CD14-positive monocyte (primary cell): ENCODE measurements at regions not wholly inside any gene's neighbourhood (a gene's known extent, or its start where the extent isn't known, plus 50 kb on each side); places are given as distances from the start of the nearest gene placed in this dataset.

Source experiments
- DNase-seq, 3 donors: peaks; one replicate each; pipeline ENCODE4 v3.0.0-alpha.2; 2011 to 2022
- H2AFZ ChIP-seq: 2 replicates; pipeline ENCODE4 v1.6.0; 2012; ENCODE audit warnings: mild to moderate bottlenecking, low read depth, low read length, inconsistent platforms; ENCODE audit not compliant: insufficient read depth, poor library complexity, severe bottlenecking
- H3K27ac ChIP-seq, 2 donors: 1 replicate in 1 of 2; 2 replicates in 1 of 2; pipeline ENCODE4 v1.5.1; 2012 to 2013; ENCODE audit warnings: low read length in 2 of 2, control low read depth in 1 of 2, inconsistent platforms in 1 of 2, low read depth in 1 of 2, mild to moderate bottlenecking in 1 of 2
- H3K27me3 ChIP-seq, 2 donors: one replicate each; pipeline versions ENCODE4 v1.6.0 to v1.6.1; 2011 to 2013; ENCODE audit warnings: low read length in 2 of 2; ENCODE audit not compliant: control insufficient read depth in 2 of 2, insufficient read depth in 2 of 2
- H3K36me3 ChIP-seq, 2 donors: replicated peaks in 1 of 2; 1 replicate in 1 of 2; 2 replicates in 1 of 2; pipeline versions ENCODE4 v1.5.1 to v1.6.1; 2012 to 2013; ENCODE audit warnings: low read length in 2 of 2, control low read depth in 1 of 2, inconsistent platforms in 1 of 2, mild to moderate bottlenecking in 1 of 2; ENCODE audit not compliant: insufficient read depth in 2 of 2, control insufficient read depth in 1 of 2
- H3K4me1 ChIP-seq, 2 donors: 1 replicate in 1 of 2; 2 replicates in 1 of 2; pipeline versions ENCODE4 v1.5.1 to v1.6.1; 2012 to 2013; ENCODE audit warnings: low read length in 2 of 2, control low read depth in 1 of 2, inconsistent platforms in 1 of 2, mild to moderate bottlenecking in 1 of 2, moderate library complexity in 1 of 2; ENCODE audit not compliant: insufficient read depth in 2 of 2, control insufficient read depth in 1 of 2
- H3K4me2 ChIP-seq: replicated peaks from 2 replicates; pipeline ENCODE3; 2012; ENCODE audit warnings: low read length, moderate library complexity, mild to moderate bottlenecking; ENCODE audit not compliant: poor library complexity, severe bottlenecking; ENCODE audit errors: extremely low read depth
- H3K4me3 ChIP-seq, 3 experiments: fragments of 200-600 bp in 1 of 3; sonication (generic) in 1 of 3; replicated peaks in 1 of 3; 1 replicate in 2 of 3; 2 replicates in 1 of 3; pipeline ENCODE4 v1.5.1; 2011 to 2013; ENCODE audit warnings: low read length in 3 of 3, mild to moderate bottlenecking in 3 of 3, control low read depth in 2 of 3, low read depth in 2 of 3, inconsistent platforms in 1 of 3, moderate library complexity in 1 of 3
- H3K79me2 ChIP-seq: 2 replicates; pipeline ENCODE4 v1.6.0; 2012; ENCODE audit warnings: mild to moderate bottlenecking, control low read depth, inconsistent platforms, low read length, moderate library complexity; ENCODE audit not compliant: insufficient read depth
- H3K9ac ChIP-seq: 2 replicates; pipeline ENCODE4 v1.6.0; 2017; ENCODE audit warnings: low read length, mild to moderate bottlenecking; ENCODE audit not compliant: insufficient read depth, poor library complexity, severe bottlenecking
- H3K9me3 ChIP-seq, 2 donors: replicated peaks in 1 of 2; 1 replicate in 1 of 2; 2 replicates in 1 of 2; pipeline versions ENCODE4 v1.5.1 to v1.6.1; 2012 to 2013; ENCODE audit warnings: low read length in 2 of 2, control low read depth in 1 of 2; ENCODE audit not compliant: control insufficient read depth in 1 of 2, insufficient read depth in 1 of 2
- H4K20me1 ChIP-seq: 2 replicates; pipeline ENCODE4 v1.6.0; 2012; ENCODE audit warnings: mild to moderate bottlenecking, low read length, control low read depth, moderate library complexity; ENCODE audit not compliant: insufficient read depth
- H3K27ac Mint-ChIP-seq, 7 donors: one replicate each; pipeline ENCODE4 v1.8.0; 2020; ENCODE audit warnings: mild to moderate bottlenecking in 7 of 7, mixed read lengths in 7 of 7, moderate library complexity in 6 of 7, inconsistent platforms in 2 of 7
- H3K27me3 Mint-ChIP-seq, 3 donors: one replicate each; pipeline ENCODE4 v1.8.0; 2021 to 2022; ENCODE audit warnings: low read depth in 3 of 3, mild to moderate bottlenecking in 3 of 3, mixed read lengths in 3 of 3, moderate library complexity in 3 of 3, inconsistent platforms in 1 of 3
- H3K36me3 Mint-ChIP-seq, 2 donors: one replicate each; pipeline ENCODE4 v1.8.0; 2020; ENCODE audit warnings: mixed read lengths in 2 of 2, inconsistent platforms in 1 of 2, mild to moderate bottlenecking in 1 of 2
- H3K4me1 Mint-ChIP-seq: one replicate; pipeline ENCODE4 v1.8.0; 2020; ENCODE audit warnings: mild to moderate bottlenecking, mixed read lengths
- H3K4me3 Mint-ChIP-seq, 2 donors: one replicate each; pipeline ENCODE4 v1.8.0; 2020; ENCODE audit warnings: mild to moderate bottlenecking in 2 of 2, mixed read lengths in 2 of 2, moderate library complexity in 1 of 2
- H3K9me3 Mint-ChIP-seq, 7 donors: one replicate each; pipeline ENCODE4 v1.8.0; 2020 to 2022; ENCODE audit warnings: mixed read lengths in 7 of 7, mild to moderate bottlenecking in 6 of 7, moderate library complexity in 6 of 7, inconsistent platforms in 2 of 7
- WGBS: methylation state at CpG from one replicate; pipeline ENCODE4 v1.1.5; 2013; ENCODE audit warnings: missing lambda C conversion rate; ENCODE audit not compliant: insufficient coverage; 5-methylcytosine and 5-hydroxymethylcytosine counted together
- intact Hi-C, 2 donors: fragments of 100-400 bp; cut with micrococcal nuclease; formaldehyde crosslinking; loops; one replicate each; pipeline versions ENCODE4 v1.15.0 to v1.15.1; 2023
- TF ChIP-seq, protein P1 (sequence below): fragments of 200-600 bp; IDR thresholded peaks from one replicate; pipeline ENCODE4 v1.8.0; 2022; ENCODE audit warnings: antibody characterized with exemption, mild to moderate bottlenecking

DNA sequence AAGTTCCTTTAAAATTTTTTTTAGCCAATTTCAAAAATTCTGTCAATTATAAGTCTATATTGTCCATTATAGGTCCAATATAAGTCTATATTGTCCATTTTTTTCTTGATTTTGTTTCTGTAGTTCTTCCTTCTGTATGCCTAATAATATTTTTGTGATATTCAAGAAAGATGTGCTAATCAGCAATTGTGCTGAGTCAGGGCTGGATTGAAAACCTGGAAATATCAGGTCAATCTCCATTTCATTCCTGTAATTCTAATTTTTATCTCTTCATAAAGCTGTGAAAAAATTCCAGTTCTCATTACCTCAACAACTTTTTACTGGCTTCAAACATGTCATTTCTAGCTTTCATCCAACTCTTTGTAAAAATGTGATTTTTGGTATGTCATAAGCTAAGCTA is 353.7 kb downstream of the SLITRK6 start:
- no peak for DNase-seq
- H3K36me3 Mint-ChIP-seq: no peaks in the 10 kb centered on the region
- H3K27me3 ChIP-seq: no peaks in the 10 kb centered on the region
- H3K36me3 ChIP-seq: no peaks in the 10 kb centered on the region
- H3K27me3 Mint-ChIP-seq: no peaks in the 10 kb centered on the region
- no peak overlapping the region for H3K9ac ChIP-seq
- no peak overlapping the region for H3K27ac Mint-ChIP-seq
- H3K4me1 ChIP-seq: no peaks in the 10 kb centered on the region
- no peaks in the 10 kb centered on the region for H4K20me1 ChIP-seq
- no peak overlapping the region for H3K4me2 ChIP-seq
- intact Hi-C loops: no loop called here
- peaks cover 0 to 5% (median 0%) of the 10 kb centered on the region in 7 donors for H3K9me3 Mint-ChIP-seq
- TF ChIP-seq, protein P1, sequence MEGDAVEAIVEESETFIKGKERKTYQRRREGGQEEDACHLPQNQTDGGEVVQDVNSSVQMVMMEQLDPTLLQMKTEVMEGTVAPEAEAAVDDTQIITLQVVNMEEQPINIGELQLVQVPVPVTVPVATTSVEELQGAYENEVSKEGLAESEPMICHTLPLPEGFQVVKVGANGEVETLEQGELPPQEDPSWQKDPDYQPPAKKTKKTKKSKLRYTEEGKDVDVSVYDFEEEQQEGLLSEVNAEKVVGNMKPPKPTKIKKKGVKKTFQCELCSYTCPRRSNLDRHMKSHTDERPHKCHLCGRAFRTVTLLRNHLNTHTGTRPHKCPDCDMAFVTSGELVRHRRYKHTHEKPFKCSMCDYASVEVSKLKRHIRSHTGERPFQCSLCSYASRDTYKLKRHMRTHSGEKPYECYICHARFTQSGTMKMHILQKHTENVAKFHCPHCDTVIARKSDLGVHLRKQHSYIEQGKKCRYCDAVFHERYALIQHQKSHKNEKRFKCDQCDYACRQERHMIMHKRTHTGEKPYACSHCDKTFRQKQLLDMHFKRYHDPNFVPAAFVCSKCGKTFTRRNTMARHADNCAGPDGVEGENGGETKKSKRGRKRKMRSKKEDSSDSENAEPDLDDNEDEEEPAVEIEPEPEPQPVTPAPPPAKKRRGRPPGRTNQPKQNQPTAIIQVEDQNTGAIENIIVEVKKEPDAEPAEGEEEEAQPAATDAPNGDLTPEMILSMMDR: no peak
- H3K79me2 ChIP-seq: no peaks in the 10 kb centered on the region
- no peak overlapping the region for H3K4me3 ChIP-seq
- no peak overlapping the region for H2AFZ ChIP-seq
- no peak overlapping the region for H3K4me3 Mint-ChIP-seq
- no peaks in the 10 kb centered on the region for H3K4me1 Mint-ChIP-seq
- H3K27ac ChIP-seq: no peak overlapping the region
- H3K9me3 ChIP-seq: peaks cover 0 to 4% of the 10 kb centered on the region in 2 donors

DNA sequence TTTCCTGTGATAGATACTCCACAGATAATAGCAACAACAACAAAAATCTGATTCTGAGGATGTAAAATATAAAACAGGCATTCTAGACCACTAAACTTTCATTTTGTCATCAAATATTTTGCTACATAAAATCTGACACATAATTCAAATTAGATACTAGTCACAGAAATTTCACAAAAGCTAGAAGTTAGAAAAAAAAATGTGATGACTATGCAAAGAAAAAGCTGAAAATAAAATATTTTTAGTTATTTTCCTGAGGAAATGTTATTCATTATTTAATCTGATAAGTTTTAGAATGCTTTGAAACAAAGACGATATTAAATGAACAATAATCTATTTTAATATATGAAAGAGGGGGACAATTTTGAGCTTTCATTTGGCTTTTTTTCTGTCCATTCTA is 357.2 kb downstream of the SLITRK6 start:
- Mint-ChIP-seq H3K4me3 (no peak overlapping the region), H3K27me3 (no peaks in the 10 kb centered on the region), H3K36me3 (no peaks in the 10 kb centered on the region), H3K4me1 (no peaks in the 10 kb centered on the region), H3K9me3 (peaks cover 0 to 5% (median 0%) of the 10 kb centered on the region in 7 donors), H3K27ac (no peak overlapping the region)
- no peaks in the 10 kb centered on the region for H3K27me3 ChIP-seq
- H3K79me2 ChIP-seq: no peaks in the 10 kb centered on the region
- no CpG with 5 or more reads among the region's 1 CpG for WGBS
- H2AFZ ChIP-seq: no peak overlapping the region
- H3K9ac ChIP-seq: no peak overlapping the region
- peaks cover 0 to 4% of the 10 kb centered on the region in 2 donors for H3K9me3 ChIP-seq
- intact Hi-C loops: no loop called here
- H3K4me3 ChIP-seq: no peak overlapping the region
- no peaks in the 10 kb centered on the region for H4K20me1 ChIP-seq
- H3K4me2 ChIP-seq: no peak overlapping the region
- TF ChIP-seq, protein P1: no peak
- DNase-seq: no peak
- H3K4me1 ChIP-seq: no peaks in the 10 kb centered on the region
- no peak overlapping the region for H3K27ac ChIP-seq
- H3K36me3 ChIP-seq: no peaks in the 10 kb centered on the region
